ENCODE measurements at regions not wholly inside any gene's neighbourhood (a gene's known extent, or its start where the extent isn't known, plus 50 kb on each side); places are given as distances from the start of the nearest gene placed in this dataset.

DNA sequence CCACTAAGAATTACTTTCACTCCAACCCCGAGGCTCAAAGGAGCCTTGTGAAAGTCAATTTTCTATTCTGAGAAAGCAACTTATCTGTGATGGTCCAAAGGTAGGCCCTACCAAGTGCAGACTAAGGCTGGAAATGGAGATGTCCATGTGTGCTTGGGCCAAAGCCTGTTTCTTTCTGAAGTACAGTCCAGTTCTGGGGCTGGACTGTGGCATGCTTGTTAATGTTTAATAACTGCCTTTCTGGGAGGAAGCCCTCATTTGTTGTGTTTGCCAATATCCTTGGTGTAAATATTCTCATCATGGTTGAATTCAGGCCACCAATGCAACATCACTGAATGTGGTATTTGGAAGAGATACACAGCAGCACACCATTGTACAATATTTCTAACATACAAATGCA lies 182.3 kb upstream of the BCL6 start:
- no peaks in the 10 kb centered on the region for H3K27me3 ChIP-seq
- no peaks in the 10 kb centered on the region for H3K4me1 ChIP-seq
- TF ChIP-seq CTCF (IDR thresholded peaks at IDR 0.05), result no peak
- no peak overlapping the region for H3K27ac ChIP-seq
- no peak for DNase-seq (ENCODE audit: low spot score in 2 of 2)
- H3K36me3 ChIP-seq, result no peaks in the 10 kb centered on the region
- intact Hi-C loops (cut with DNase I), result no loop called here
- no peak overlapping the region for H3K4me3 ChIP-seq
- peaks cover 0 to 7% of the 10 kb centered on the region in 2 donors for H3K9me3 ChIP-seq

DNA sequence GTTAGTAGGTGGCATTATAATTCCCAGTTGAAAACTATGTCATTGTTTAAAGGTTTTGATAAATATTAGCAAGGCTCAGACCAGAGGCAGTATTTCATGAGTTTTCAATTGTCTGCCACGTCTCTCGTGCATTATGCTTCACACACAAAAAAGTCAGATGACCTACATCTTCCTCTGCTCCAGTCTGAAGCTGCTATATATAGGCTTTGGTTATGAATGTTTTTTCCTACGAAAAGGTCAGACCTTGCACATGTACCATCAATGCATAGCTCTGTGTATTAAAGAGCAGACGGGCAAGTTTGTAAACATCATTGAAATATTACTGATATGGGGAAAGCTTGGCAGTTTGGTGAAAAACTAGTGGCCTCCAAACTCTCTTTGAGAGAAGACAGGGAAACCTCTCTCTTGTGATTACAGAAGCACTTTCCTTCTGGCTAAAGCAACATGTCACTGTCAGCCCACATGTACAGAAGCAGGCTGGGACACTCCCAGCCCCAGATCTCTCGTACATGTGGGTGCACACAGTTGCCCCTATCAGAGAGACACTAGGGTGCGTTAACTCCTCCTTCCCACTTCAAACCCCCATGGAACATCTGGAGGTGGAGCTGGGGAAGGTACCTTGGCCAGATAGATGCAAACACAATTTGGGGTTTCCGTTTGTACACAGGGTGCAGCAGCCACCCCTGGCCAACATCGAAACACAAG lies 184.0 kb upstream of the BCL6 start:
- intact Hi-C loops (cut with DNase I), result no loop called here
- H3K27ac ChIP-seq, result no peak overlapping the region

GRCh38 chr3:187930021-187930420 lies 184.8 kb upstream of the BCL6 start:
- Histone ChIP-seq H3K36me3 (no peaks in the 10 kb centered on the region), H3K4me3 (no peak overlapping the region), H3K27ac (no peak overlapping the region), H3K9me3 (no peaks in the 10 kb centered on the region), H3K4me1 (no peaks in the 10 kb centered on the region), H3K27me3 (no peaks in the 10 kb centered on the region)
- intact Hi-C loops (cut with DNase I), result no loop called here
- no peak for DNase-seq (ENCODE audit: low spot score in 2 of 2)
- no peak for TF ChIP-seq CTCF (IDR thresholded peaks at IDR 0.05)

More for the DNA sequence above, 184.0 kb upstream of the BCL6 start:
- Histone ChIP-seq H3K36me3 (no peaks in the 10 kb centered on the region), H3K4me3 (no peak overlapping the region), H3K9me3 (peaks cover 0 to 6% of the 10 kb centered on the region in 2 donors), H3K4me1 (no peaks in the 10 kb centered on the region), H3K27me3 (no peaks in the 10 kb centered on the region)
- no peak for TF ChIP-seq CTCF (IDR thresholded peaks at IDR 0.05)
- DNase-seq (ENCODE audit: low spot score in 2 of 2), result no peak

- Histone ChIP-seq H3K27ac (no peak overlapping the region), H3K4me1 (no peaks in the 10 kb centered on the region), H3K4me3 (no peak overlapping the region), H3K36me3 (no peaks in the 10 kb centered on the region), H3K9me3 (no peaks in the 10 kb centered on the region), H3K27me3 (no peaks in the 10 kb centered on the region)
- intact Hi-C loops (cut with DNase I), result no loop called here
- no peak for DNase-seq (ENCODE audit: low spot score in 2 of 2)
- TF ChIP-seq CTCF (IDR thresholded peaks at IDR 0.05), result no peak
Measured at GRCh38 chr3:187931101-187931500, 185.8 kb upstream of the BCL6 start.

DNA sequence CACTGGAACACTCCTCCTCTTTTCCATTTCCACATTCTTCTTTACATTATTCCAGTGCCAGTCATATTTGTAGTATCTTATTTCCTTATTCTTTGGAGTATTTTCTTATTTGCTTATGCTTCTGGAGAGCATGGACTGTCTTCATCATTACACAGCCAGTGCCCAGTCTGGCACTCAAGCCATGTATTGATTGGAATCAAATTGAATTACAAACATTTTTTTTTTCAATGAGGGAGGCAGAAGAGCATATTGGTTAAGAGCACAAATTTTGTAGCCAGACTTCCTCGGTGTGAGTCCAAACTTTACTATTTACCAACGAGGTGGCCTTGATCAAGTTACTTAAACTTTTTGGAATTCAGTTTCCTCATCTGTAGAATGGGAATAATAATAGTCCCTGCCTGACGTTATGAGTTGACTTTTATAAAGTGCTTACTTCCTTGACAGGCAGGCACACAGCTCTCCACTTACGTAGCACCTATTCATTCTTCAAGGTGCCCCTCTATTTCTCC lies 186.6 kb upstream of the BCL6 start:
- no peak for TF ChIP-seq CTCF (IDR thresholded peaks at IDR 0.05)

More for the DNA sequence above, 186.6 kb upstream of the BCL6 start:
- Histone ChIP-seq H3K4me1 (no peaks in the 10 kb centered on the region), H3K36me3 (no peaks in the 10 kb centered on the region), H3K4me3 (no peak overlapping the region), H3K27ac (no peak overlapping the region), H3K27me3 (no peaks in the 10 kb centered on the region), H3K9me3 (no peaks in the 10 kb centered on the region)
- DNase-seq (ENCODE audit: low spot score in 2 of 2), result no peak
- intact Hi-C loops (cut with DNase I), result no loop called here

Measured in ascending aorta (tissue), 2 donors.